ENCODE measurements at regions not wholly inside any gene's neighbourhood (a gene's known extent, or its start where the extent isn't known, plus 50 kb on each side); places are given as distances from the start of the nearest gene placed in this dataset.

GRCh38 chr4:24078347-24078962 is 188.6 kb upstream of the PPARGC1A start:
- Histone ChIP-seq H3K27ac (ENCODE audit: low read depth, low read length, poor library complexity, severe bottlenecking) (no peak overlapping the region), H3K79me2 (ENCODE audit: insufficient read depth, low read depth, low read length) (no peaks in the 10 kb centered on the region), H3K9me3 (ENCODE audit: low read length) (no peaks in the 10 kb centered on the region), H3K4me2 (ENCODE audit: low read length) (no peak overlapping the region), H3K36me3 (ENCODE audit: insufficient read depth, low read length) (no peaks in the 10 kb centered on the region), H3K4me3 (ENCODE audit: low read depth, low read length, poor library complexity, severe bottlenecking) (no peak overlapping the region), H3K4me1 (ENCODE audit: insufficient read depth, low read length, poor library complexity, severe bottlenecking) (no peaks in the 10 kb centered on the region), H3K9me2 (ENCODE audit: insufficient read depth, low read length) (no peaks in the 10 kb centered on the region), H2AFZ (ENCODE audit: low read length) (no peak overlapping the region), H4K20me1 (ENCODE audit: insufficient read depth, low read length) (no peaks in the 10 kb centered on the region)
- intact Hi-C loops (cut with micrococcal nuclease; ENCODE audit: unreplicated experiment) = no loop called here
- DNase-seq (ENCODE audit: low spot score) = no peak
- ChIA-PET POLR2A (no interaction called here), CTCF (ENCODE audit: unreplicated experiment) (no interaction called here)
- no peak for TF ChIP-seq CTCF (conservative IDR thresholded peaks at IDR 0.05; ENCODE audit: low read length)
- BruUV-seq (replicated peaks) = no TSS peak

GRCh38 chr4:24076811-24077210 is 187.0 kb upstream of the PPARGC1A start:
- Histone ChIP-seq H3K9me2 (ENCODE audit: insufficient read depth, low read length) (no peaks in the 10 kb centered on the region), H4K20me1 (ENCODE audit: insufficient read depth, low read length) (no peaks in the 10 kb centered on the region), H3K4me1 (ENCODE audit: insufficient read depth, low read length, poor library complexity, severe bottlenecking) (no peaks in the 10 kb centered on the region), H3K9me3 (ENCODE audit: low read length) (no peaks in the 10 kb centered on the region), H3K4me3 (ENCODE audit: low read depth, low read length, poor library complexity, severe bottlenecking) (no peak overlapping the region), H3K79me2 (ENCODE audit: insufficient read depth, low read depth, low read length) (no peaks in the 10 kb centered on the region), H2AFZ (ENCODE audit: low read length) (no peak overlapping the region), H3K27ac (ENCODE audit: low read depth, low read length, poor library complexity, severe bottlenecking) (no peak overlapping the region), H3K4me2 (ENCODE audit: low read length) (no peak overlapping the region), H3K36me3 (ENCODE audit: insufficient read depth, low read length) (no peaks in the 10 kb centered on the region)
- ChIA-PET CTCF (ENCODE audit: unreplicated experiment) (no interaction called here), POLR2A (no interaction called here)
- no peak for DNase-seq (ENCODE audit: low spot score)
- no TSS peak for BruUV-seq (replicated peaks)
- TF ChIP-seq CTCF (conservative IDR thresholded peaks at IDR 0.05; ENCODE audit: low read length) = no peak
- TF ChIP-seq EZH2phosphoT487 (IDR thresholded peaks at IDR 0.05; ENCODE audit: borderline replicate concordance, low read depth, low read length) = no peak
- intact Hi-C loops (cut with micrococcal nuclease; ENCODE audit: unreplicated experiment) = no loop called here

- H3K36me3 ChIP-seq (ENCODE audit: insufficient read depth, low read length) = no peaks in the 10 kb centered on the region
- ChIA-PET POLR2A (no interaction called here), CTCF (ENCODE audit: unreplicated experiment) (no interaction called here)
- no peak for TF ChIP-seq CTCF (conservative IDR thresholded peaks at IDR 0.05; ENCODE audit: low read length)
- TF ChIP-seq EZH2phosphoT487 (IDR thresholded peaks at IDR 0.05; ENCODE audit: borderline replicate concordance, low read depth, low read length) = no peak
- no peak overlapping the region for H3K4me3 ChIP-seq (ENCODE audit: low read depth, low read length, poor library complexity, severe bottlenecking)
- H3K9me3 ChIP-seq (ENCODE audit: low read length) = no peaks in the 10 kb centered on the region
- no peak overlapping the region for H3K4me2 ChIP-seq (ENCODE audit: low read length)
- H3K79me2 ChIP-seq (ENCODE audit: insufficient read depth, low read depth, low read length) = no peaks in the 10 kb centered on the region
- no peak overlapping the region for H2AFZ ChIP-seq (ENCODE audit: low read length)
- no peak for DNase-seq (ENCODE audit: low spot score)
- no TSS peak for BruUV-seq (replicated peaks)
- H3K4me1 ChIP-seq (ENCODE audit: insufficient read depth, low read length, poor library complexity, severe bottlenecking) = no peaks in the 10 kb centered on the region
- H3K27ac ChIP-seq (ENCODE audit: low read depth, low read length, poor library complexity, severe bottlenecking) = no peak overlapping the region
- no peaks in the 10 kb centered on the region for H3K9me2 ChIP-seq (ENCODE audit: insufficient read depth, low read length)
- no peaks in the 10 kb centered on the region for H4K20me1 ChIP-seq (ENCODE audit: insufficient read depth, low read length)
- intact Hi-C loops (cut with micrococcal nuclease; ENCODE audit: unreplicated experiment) = no loop called here
Observed at GRCh38 chr4:24073948-24074347, 184.1 kb upstream of the PPARGC1A start.
